GM04504 (cell line): ENCODE measurements at regions not wholly inside any gene's neighbourhood (a gene's known extent, or its start where the extent isn't known, plus 50 kb on each side); places are given as distances from the start of the nearest gene placed in this dataset.
"Not testable (repeated sequence)": the region's sequence is repeated elsewhere in the genome, so short reads cannot be mapped to it uniquely, and the experiment has no call there.

Experiments
- DNase-seq: peaks from one replicate; pipeline ENCODE4 v3.0.0-alpha.2; 2012; ENCODE audit warnings: low read depth

DNA sequence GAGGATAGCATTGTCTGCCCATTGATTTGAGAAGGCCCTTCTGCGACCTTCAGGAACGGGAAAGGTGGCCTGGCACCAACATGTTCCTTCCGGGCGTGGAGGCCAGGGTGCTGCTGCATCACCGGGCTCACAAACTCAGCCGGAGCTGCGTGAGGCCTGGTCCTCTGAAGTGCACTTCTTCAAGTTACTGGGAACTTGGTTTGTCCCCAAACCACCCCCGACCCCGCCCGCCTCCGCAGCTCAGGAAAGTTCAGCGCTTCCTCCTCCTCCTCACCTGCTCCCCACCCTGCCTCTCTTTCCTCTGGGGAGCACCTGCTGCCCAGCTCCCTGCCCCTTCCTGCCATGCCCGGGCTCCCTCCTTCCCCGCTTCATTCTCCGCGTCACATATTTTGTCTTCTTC, 116.0 kb upstream of the LRPAP1 start:
- DNase-seq, result no peak

- DNase-seq, result no peak
Observed at GRCh38 chr4:3647421-3647820, 115.2 kb upstream of the LRPAP1 start.

DNA sequence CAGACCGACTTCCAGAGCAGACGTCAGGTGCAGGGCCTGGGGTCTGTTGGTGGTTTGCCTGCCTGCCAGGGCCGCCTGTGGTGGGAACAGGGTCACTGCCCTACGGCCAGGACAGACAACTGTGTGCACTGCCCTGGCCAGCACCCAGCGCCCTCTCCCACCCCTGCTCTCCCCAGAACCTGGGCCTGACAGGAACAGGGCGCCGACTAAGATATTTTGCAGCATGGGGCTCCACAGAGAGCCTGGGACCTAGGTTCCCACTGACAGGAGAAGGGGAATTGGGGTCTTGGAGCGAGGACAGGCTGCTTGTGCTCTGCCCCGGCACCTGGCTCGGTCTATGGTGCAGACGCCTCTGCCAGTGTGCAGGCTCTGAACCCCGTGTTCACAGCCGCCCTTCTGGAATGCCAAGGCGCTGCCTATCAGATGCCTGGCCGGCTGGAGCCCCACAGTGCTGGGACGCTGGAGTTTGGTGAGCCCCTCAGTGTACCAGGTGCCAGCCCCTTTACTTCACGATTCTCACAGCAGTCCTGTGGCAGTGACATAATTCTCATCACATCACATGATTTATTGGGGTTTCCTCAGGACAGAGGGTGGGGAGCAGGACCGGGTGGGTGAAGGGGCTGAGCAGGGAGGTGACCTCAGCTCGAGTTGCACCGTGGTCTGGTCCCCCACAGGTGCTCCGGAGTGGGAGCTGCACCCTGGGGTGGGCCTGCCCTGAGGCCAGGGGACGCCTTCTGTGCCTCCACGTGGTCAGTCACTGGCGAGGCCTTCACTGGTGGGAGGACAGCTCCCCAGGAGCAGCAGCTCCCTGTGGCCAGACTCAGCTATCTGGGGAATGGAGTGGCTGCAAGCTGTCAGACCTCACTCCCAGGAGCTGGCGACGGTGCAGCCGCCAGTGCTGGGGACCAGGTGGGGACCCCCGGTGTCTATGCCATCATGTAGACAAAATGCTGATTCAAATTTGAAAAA, 113.8 kb upstream of the LRPAP1 start:
- DNase-seq, result no peak

DNA sequence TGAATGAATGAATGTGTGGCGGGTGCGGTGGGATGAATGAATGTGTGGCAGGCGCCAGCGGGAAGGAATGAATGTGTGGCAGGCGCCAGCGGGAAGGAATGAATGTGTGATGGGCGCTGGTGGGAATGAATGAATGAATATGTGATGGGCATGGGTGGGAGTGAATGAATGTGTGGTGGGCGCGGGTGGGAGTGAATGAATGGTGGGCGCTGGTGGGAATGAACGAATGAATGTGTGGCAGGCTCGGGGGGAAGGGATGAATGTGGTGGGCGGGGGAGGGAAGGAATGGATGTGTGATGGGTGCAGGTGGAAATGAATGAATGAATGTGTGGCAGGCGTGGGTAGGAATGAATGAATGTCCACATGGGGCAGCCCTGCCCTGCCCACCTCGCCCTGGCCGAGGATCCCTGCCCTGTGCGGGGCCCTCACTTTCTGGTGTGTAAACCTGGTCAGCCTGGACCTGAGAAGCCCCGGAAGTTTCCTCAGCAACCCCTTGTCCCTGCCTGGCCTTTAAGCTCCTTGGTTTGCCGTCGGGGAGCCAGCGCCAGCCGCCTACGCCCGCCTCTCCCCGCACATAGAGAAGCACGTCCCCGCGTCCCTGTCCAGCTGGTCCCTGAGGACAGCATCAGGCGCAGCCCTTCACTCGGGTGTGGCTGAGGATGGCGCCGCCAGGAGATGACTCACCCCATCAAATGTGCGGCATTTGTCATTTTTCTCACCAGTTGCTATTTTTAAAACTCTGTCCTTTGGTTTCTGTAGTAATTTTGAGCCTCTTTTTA, 112.8 kb upstream of the LRPAP1 start:
- peak; percentile 23 for DNase-seq

- DNase-seq, result no peak
Observed at GRCh38 chr4:3643518-3644433, 111.6 kb upstream of the LRPAP1 start.

GRCh38 chr4:3642806-3643517, 110.7 kb upstream of the LRPAP1 start:
- DNase-seq, result no peak

DNA sequence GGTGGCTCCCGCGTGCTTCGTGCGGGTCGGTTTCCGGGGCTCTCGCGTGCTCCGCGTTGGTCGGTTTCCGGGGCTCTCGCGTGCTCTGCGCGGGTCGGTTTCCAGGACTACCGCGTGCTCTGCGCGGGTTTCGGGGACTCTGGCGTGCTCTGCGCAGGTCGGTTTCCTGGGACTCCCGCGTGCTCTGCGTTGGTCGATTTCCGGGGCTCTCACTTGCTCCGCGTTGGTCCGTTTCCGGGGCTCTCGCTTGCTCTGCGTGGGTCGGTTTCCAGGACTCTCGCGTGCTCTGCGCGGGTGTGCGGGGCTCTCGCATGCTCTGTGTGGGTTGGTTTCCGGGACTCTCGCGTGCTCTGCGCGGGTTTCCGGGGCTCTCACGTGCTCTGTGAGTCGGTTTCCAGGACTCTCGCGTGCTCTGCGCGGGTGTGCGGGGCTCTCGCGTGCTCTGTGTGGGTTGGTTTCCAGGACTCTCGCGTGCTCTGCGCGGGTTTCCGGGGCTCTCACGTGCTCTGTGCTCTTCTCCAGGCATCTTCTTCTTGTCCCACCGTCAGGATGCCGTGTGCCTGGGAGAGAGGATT, 109.9 kb upstream of the LRPAP1 start:
- DNase-seq, result no peak

GRCh38 chr4:3641501-3641900, 109.3 kb upstream of the LRPAP1 start:
- no peak for DNase-seq

DNA sequence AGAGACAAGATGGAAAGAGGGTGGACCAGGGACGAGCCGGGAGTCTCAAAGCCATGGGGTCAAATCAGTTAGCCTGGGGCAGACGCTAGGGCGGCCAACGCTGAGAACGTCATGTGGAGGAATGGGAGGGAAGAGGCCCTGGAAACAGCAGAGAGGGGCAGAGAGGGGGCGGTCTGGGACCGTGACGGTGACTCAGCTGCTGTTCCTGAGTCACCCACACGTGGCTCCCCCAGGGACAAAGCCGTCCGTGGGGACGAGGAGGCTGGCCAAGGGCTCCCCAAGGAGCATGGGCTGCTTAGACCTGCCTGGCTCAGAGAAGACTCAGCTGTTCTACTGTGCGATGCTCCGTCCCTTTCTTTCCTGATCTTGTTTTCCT, 108.4 kb upstream of the LRPAP1 start:
- no peak for DNase-seq

GRCh38 chr4:3639613-3640586, 107.7 kb upstream of the LRPAP1 start:
- no peak for DNase-seq

DNA sequence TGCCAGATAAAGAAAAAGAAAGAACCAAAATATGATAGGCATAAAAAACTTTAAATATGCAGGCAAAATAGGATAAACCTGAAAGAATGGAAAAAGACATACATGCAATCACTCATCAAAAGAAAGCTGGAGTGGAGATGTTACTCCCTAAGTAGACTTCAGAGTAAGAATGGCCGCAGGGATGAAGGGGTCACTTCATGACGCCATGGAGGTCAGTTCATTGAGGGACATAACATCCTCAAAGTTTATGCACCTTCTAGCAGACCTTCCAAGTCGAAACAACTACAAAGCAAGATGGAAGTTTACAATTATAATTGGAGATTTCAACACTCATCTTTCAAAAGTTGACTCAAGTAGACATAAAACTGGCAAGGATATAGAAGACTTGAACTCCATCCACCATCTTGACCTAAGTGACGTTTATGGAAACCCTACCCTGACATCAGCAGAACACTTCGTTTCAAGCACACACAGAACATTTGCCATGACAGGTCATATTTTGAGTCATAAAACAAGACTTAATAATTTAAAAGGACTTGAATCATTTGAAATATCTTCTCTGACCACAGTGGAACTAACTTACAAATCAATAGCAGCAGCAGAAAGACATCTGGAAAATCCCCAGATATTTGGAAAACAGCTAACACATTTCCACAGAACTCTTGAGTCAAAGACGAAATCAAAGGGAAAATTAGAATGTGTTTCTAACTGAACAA, 106.0 kb upstream of the LRPAP1 start:
- no peak for DNase-seq

GRCh38 chr4:3637326-3638016, 105.2 kb upstream of the LRPAP1 start:
- no peak for DNase-seq

DNA sequence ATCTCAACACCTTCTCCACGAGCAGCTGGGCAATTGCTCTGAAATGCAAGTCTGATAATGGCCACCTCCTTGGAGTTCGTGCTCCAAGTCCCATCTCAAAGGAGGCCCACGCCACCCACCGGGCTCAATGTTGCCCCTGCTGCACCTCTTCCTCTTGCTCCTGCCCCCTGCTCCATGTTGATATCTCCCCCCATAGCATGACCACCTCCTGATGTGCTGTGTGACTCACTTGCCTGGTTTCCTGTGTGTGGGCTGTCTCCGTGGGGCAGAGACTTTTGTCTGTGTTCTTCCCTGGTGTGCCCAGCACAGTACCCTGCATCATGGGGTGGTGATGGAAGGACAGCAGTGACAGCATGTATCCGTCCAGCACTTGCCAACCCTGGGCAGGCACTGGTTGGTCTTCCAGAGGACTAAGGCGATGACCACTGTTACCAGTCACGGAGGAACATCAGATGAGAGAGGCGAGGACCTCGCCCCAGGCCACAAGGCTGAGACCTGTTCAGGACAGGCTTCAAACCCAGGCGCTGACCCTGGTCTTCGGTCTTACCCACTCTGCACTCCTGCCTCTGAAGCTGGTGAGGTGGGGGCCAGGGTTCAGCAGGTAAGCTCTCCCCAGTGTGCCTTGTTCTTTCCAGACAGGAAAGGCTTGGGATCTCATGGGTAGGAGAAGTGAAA, 104.6 kb upstream of the LRPAP1 start:
- no peak for DNase-seq

DNA sequence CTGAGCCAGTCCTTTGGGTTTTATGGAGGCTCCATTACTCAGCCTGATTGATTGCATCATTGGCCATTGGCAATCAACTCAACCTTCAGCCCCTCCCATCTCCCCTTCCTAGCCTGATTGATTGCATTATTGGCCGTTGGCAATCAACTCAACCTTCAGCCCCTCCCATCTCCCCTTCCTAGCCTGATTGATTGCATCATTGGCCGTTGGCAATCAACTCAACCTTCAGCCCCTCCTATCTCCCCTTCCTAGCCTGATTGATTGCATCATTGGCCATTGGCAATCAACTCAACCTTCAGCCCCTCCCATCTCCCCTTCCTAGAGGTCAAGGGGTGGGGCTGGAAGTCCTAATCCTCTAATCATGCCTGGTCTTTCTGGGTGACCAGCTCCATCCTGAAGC, 103.8 kb upstream of the LRPAP1 start:
- DNase-seq, result not testable (repeated sequence)

- DNase-seq, result no peak
Observed at GRCh38 chr4:3634894-3635820, 102.9 kb upstream of the LRPAP1 start.

DNA sequence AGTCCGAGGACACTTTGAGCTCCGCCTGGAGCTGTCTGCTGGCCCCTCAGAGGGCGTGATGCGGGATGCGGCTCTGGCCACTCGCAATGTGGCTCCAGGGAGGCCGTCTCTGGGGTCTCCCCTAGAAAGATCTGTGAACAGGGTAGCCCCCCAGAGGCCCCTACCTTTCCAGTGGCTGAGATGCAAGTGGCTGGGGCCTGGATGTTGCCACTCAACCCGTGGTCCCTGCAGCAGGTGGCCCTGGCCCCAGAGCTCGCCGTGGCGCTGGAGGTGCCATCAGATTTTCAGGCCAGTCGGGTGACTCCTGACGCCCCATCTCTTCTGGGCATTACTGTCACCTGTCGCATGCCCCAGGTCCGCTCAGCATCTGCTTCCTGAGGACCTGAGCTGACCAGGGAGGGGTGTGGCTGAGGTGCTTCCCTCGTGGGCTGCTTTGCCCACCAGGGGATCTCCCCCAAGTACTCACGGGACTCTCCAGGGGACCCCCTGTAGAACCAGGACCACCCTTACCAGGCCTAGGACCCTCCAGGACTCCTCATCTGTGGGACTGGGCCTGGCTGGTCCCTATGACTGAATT, 102.1 kb upstream of the LRPAP1 start:
- no peak for DNase-seq
